Activated B cell treated with CpG ODN at 0.5 μM for 24 hours (primary cell): ENCODE measurements at regions not wholly inside any gene's neighbourhood (a gene's known extent, or its start where the extent isn't known, plus 50 kb on each side); places are given as distances from the start of the nearest gene placed in this dataset.

Source experiments
- ATAC-seq: fragments of 200-7000 bp; cut with Tn5 transposase; one replicate; pipeline ENCODE4 v1.10.0; 2021; ENCODE audit warnings: low read depth, mild to moderate bottlenecking, moderate library complexity
- CTCF ChIA-PET: fragments of 350-600 bp; sonication (Branson Sonifier 250); formaldehyde crosslinking; loops from one replicate; lab custom pipeline; 2021; ENCODE audit warnings: antibody characterized with exemption; lab: Charles Lee
- POLR2A ChIA-PET: fragments of 350-600 bp; sonication (Branson Sonifier 250); formaldehyde crosslinking; loops from one replicate; lab custom pipeline; 2021; ENCODE audit warnings: antibody characterized with exemption; lab: Charles Lee
- DNase-seq: peaks from one replicate; pipeline ENCODE4 v3.0.0; 2022
- H3K27ac Mint-ChIP-seq: one replicate; pipeline ENCODE4 v1.8.0; 2020; ENCODE audit warnings: mixed read lengths
- H3K27me3 Mint-ChIP-seq: one replicate; pipeline ENCODE4 v1.8.0; 2021; ENCODE audit warnings: mixed read lengths
- H3K36me3 Mint-ChIP-seq: one replicate; pipeline ENCODE4 v1.8.0; 2021; ENCODE audit warnings: low read depth, mixed read lengths
- H3K4me1 Mint-ChIP-seq: one replicate; pipeline ENCODE4 v1.8.0; 2021; ENCODE audit warnings: mixed read lengths
- H3K4me3 Mint-ChIP-seq: one replicate; pipeline ENCODE4 v1.8.0; 2020; ENCODE audit warnings: mild to moderate bottlenecking, mixed read lengths
- H3K9me3 Mint-ChIP-seq: one replicate; pipeline ENCODE4 v1.8.0; 2020; ENCODE audit warnings: mixed read lengths
- CTCF ChIP-seq: fragments of 200-600 bp; IDR thresholded peaks from one replicate; pipeline ENCODE4 v1.8.0; 2022; ENCODE audit warnings: antibody characterized with exemption, mild to moderate bottlenecking
- intact Hi-C: fragments of 100-400 bp; cut with micrococcal nuclease; formaldehyde crosslinking; loops from one replicate; pipeline ENCODE4 v1.15.1; 2024

GRCh38 chr13:61466280-61466679 is 50.6 kb upstream of the PCDH20 start:
- DNase-seq = no peak
- Mint-ChIP-seq H3K36me3 (no peaks in the 10 kb centered on the region), H3K27me3 (no peaks in the 10 kb centered on the region), H3K4me3 (no peak overlapping the region), H3K9me3 (peaks cover 3% of the 10 kb centered on the region), H3K27ac (no peak overlapping the region), H3K4me1 (no peaks in the 10 kb centered on the region)
- no peak for TF ChIP-seq CTCF
- ChIA-PET CTCF (no interaction called here), POLR2A (no interaction called here)
- intact Hi-C loops = no loop called here
- no peak for ATAC-seq
